ENCODE measurements at regions not wholly inside any gene's neighbourhood (a gene's known extent, or its start where the extent isn't known, plus 50 kb on each side); places are given as distances from the start of the nearest gene placed in this dataset.
"Not testable (repeated sequence)": the region's sequence is repeated elsewhere in the genome, so short reads cannot be mapped to it uniquely, and the experiment has no call there.

DNA sequence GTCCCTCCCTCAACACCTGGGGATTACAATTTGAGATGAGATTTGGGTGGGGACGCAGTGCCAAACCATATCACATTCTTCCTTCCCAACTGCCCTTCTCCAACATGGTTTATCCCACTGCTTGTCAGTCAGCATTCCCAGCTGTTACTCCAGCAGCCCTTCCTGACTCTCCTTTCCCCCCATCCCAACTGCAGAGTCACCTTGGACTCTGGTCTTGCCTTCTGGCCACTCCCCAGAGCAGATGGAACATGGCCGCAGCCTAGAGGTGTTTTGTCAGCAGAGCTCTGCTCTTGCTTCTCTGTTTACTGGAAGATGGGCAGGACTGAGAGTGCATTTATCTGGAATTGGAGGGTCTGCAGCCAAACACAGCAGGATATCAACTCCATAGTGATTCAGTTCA, 51.2 kb upstream of the MEX3C start:
- no peak for DNase-seq (ENCODE audit: low spot score)

DNA sequence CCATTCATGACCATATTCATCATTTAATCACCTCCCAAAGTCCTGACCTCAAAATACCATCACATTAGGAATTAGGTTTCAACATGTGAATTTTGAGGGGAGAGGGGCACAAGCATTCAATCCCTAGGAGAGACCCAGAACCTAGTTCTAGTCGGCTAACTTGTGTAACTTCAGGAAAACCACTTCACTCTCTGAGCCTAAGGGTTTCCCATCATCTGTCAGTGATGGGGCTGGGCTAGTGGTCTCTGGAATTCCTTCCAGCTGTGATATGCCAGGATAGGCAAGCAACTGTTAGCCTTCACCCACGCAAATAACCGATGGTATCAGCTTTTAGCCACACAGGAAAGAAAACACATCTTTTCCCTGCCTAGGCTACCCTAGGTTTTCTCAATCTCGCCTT, 52.5 kb upstream of the MEX3C start:
- no peak for DNase-seq (ENCODE audit: low spot score)

DNA sequence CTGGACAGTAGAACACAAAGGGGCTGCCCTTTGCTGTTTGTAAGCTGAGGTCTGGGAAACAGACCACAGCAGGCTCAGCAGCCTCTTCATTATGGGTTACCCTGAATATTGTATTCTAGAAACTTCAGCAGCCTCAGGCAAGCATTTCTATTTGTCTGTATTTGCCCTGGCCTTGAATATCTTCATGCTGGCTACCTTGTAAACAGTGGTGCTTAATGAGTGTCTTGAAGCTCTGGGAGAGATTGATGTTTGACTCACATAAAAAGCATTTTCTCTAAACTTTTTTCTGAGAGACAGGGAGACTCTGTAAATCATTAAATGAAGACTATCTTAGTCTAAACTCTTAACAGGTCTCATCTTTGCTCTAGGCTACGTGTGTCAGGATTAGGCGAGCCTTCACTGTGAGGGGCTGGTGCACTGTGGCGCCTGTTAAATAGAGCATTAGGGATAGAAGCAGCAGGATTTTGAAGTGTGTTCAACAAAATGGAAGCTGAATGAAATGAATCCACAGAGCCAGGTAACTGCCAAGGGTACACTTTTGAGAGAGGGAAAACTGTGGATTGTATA, 53.1 kb upstream of the MEX3C start:
- no peak for DNase-seq (ENCODE audit: low spot score)

- DNase-seq (ENCODE audit: low spot score): no peak
Measured at GRCh38 chr18:51251625-51252024, 54.1 kb upstream of the MEX3C start.

DNA sequence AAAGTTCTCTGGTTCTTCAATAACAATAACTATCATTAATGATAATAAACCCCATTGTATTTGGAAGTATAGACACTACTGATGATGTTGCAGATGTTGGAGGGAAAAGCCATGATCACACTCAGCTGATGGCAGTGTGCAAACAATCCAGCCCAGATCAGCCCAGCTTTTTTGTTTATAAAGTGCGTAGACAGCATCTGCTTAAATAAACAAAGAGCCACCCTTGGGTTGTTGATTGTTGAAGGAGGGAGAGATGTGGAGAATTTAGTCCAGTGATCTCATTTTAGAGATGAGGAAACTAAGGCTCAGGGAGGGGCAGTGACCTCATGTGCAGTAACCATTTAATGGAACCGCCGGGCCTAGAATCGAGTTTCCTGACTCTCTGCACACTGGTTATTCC, 56.0 kb upstream of the MEX3C start:
- DNase-seq (ENCODE audit: low spot score): no peak

DNA sequence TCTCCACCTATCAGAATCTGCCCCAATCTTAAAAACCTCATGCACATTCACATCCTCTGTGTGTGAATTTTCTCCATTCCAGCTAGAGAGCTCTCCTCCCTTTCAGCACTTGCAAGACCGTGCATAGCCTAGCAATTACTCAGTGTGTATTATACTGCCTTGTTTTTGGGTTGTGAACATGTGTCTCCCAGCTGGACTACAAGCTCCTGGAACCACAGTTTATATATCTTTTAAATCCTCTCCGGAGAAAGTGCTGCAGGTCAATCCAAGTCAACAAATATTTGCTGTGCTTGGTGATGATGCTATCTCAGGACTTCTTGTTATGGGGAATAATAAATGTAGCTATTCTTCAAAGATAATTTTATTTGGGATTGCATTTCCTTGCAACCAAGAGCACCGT, 58.2 kb upstream of the MEX3C start:
- DNase-seq (ENCODE audit: low spot score): no peak

- DNase-seq (ENCODE audit: low spot score): no peak
Measured at GRCh38 chr18:51257150-51257549, 59.7 kb upstream of the MEX3C start.

DNA sequence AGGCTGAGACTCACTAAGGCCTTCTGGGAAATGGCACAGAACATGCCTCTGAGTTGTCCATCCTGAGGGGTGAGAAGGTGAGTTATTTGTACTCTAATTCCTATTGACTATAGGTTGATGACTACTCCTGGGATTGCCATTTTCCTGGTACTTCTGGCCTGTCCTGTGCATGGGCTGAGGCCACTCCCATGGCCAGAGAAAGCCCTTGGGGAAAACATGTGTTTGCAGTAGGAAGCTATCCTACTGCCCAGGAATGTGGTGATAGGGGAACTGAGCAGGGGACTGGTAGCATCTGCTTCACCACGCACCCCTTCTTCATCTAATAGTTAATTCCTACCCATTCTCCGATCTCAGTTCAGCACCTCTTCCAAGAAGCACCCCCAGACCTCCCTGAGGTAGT, 62.6 kb upstream of the MEX3C start:
- no peak for DNase-seq (ENCODE audit: low spot score)

GRCh38 chr18:51266077-51266476, 68.6 kb upstream of the MEX3C start:
- not testable (repeated sequence) for DNase-seq (ENCODE audit: low spot score)

DNA sequence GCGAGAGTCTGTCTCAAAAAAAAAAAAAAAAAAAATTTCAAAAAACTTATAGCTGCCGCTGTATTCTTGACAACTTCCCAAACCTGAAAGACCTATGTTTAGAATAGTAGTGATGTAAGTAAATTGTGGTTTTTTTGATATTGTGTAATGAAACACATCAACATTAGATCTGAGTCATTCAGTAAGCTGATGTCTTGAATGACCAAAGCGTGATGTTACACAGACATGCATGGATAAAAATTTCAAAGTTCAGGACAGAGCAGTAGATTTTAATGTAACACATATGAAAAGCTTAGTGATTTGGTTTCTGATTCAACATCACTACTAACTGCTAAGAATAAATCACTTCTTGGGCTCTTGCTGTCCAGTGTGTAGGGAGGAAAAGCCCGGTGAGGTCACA, 69.3 kb upstream of the MEX3C start:
- DNase-seq (ENCODE audit: low spot score): no peak

- DNase-seq (ENCODE audit: low spot score): no peak
Measured at GRCh38 chr18:51273437-51273836, 76.0 kb upstream of the MEX3C start.

DNA sequence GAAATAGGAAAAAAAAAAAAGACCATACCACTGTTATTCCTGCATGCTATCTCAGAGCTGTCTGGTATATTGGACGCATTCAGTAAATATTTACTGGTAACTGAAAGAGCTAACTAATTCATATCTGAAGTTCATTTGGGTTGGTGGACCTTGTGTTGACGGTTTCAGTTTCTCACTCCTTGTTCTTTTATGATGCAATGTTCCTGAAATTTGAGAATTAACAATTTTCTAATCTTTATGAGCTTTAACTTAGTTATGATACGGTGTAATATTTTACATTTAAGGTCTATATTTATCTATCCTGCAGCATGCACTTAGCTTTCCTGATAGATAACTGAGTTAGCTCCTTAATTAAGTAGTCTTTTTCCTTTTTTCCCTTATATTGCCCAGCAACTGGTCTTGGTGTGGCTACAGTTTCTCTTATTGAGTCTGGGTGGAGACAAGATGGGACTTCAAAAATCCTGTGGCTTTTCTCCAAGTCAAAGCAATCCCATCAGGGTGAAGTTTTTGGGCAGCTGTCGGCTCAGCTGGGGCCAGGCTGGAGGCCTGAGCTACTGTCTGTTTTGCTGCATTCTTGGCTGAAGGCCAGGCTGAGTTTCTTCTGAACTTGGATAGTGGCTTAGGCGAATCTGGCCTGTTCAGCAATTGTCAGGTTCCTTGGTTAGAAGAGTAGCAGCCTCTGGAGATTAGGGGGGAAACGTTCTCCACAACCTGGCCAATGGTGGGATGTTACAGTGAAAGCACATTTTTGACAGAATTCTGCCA, 78.4 kb upstream of the MEX3C start:
- DNase-seq (ENCODE audit: low spot score): no peak

GRCh38 chr18:51278045-51278649, 80.7 kb upstream of the MEX3C start:
- DNase-seq (ENCODE audit: low spot score): peak; percentile 70

DNA sequence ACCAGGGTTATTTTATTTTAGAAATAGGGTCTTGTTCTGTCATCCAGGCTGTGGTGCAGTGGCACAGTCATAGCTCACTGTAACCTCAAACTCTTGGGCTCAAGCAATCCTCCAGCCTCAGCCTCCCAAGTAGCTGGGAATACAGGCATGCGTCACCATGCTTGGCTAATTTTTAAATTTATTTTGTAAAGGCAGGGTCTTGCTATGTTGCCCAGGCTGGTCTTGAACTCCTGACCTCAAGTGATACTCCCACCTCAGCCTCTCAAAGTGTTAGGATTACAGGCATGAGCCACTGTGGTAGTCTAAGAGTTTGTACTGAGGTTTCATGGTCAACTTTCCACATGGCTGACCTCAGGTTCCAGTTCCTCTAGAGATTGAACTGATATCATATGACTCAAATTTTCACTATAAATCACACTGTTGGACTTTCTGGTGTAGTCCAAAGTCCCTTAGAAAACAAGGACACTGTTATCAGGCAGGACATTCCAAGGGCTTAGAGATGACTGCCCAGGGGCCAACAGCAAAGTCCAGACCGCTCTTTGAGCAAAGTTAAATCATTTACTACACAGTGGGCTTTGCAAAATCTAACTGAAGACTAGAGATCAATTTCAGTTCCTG, 82.0 kb upstream of the MEX3C start:
- DNase-seq (ENCODE audit: low spot score): no peak

GRCh38 chr18:51287818-51288508, 90.5 kb upstream of the MEX3C start:
- DNase-seq (ENCODE audit: low spot score): no peak

DNA sequence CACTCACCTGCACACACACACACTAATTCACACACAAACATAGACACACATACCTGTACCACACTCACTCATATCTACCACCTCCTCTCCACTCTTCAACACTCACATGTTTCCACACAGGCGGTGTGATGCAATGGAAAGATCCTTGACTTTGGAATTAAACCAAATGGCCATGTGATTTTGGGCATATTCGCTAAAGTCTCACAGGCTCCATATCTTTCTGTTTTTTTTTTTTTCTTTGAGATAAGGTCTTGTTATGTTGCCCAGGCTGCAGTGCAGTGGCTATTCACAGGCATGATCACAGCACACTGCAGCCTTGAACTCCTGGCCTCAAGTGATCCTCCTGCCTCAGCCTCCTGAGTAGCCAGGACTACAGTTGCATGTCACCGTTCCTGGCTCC, 91.1 kb upstream of the MEX3C start:
- DNase-seq (ENCODE audit: low spot score): no peak

DNA sequence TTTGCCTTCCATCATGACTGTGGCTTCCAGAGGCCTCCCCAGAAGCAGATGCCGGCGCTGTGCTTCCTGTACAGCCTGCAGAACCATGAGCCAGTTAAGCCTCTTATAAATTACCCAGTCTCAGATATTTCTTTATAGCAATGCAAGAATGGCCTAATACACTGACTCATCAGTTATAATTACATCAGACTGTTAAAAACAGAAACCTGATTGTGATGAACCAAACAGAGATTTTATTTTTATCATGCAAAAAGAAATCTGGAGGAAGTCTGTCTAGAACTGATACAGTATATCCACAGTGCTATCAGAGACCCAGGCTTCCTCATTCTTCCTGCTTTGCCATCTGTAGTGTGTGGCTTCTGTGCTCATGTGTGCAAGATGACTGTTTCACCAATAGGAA, 93.4 kb upstream of the MEX3C start:
- DNase-seq (ENCODE audit: low spot score): no peak

DNA sequence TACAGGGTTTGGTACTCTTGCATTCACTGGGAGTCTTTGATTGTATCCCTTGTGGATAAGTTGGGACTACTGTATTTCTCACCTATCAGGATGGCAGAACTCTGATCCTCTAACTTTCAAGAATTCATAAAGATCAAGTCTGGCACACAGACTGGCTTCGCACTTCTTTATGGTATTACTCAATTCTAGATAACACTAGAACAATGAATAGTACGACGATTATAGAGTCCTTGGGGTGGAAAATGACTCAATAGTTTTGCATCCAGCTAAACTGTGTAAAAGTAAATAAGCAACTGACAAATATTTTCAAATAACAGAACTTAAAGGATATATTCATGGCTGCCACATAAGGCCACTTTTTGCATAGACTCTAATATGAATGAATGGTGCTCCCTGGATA, 103.4 kb upstream of the MEX3C start:
- no peak for DNase-seq (ENCODE audit: low spot score)

GRCh38 chr18:51301376-51301775, 103.9 kb upstream of the MEX3C start:
- DNase-seq (ENCODE audit: low spot score): no peak

DNA sequence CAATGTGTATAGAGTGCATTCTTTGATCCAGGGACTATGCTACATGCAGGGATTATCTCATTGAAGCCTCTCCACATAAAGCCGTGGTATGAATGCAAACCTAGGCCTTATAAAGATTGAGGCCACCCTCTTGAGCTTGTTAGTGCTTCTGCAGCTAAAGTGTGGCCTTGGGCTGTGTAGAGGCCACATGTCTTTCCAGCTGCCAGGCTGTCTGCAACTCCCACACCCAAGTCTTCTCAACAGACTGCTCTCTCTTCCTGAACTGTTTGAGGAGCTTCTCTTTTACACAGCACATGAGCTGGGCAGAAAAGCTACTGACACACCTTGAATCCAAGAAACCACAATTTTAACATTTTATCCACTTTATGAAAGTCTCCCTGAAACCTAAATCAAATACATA, 119.2 kb upstream of the MEX3C start:
- DNase-seq (ENCODE audit: low spot score): no peak

DNA sequence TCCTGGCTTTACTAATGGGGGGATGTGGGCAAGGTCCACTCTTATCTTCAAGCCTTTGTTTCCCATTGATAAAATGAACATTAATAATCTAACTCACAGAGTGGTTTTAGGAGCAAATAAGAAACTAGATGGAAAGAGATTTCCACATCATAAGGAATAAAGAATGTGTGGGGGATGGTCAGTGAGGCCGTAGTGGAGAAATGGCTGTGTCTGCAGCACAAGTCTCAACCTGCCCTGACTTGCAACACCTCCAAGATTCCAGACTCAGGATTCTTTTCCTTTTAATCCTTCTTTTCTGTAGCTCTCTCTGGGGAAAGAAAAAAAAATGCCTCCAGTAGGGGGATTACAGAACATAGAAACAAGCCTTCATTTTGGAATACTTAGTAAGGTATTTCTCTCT, 124.2 kb upstream of the MEX3C start:
- no peak for DNase-seq (ENCODE audit: low spot score)

DNA sequence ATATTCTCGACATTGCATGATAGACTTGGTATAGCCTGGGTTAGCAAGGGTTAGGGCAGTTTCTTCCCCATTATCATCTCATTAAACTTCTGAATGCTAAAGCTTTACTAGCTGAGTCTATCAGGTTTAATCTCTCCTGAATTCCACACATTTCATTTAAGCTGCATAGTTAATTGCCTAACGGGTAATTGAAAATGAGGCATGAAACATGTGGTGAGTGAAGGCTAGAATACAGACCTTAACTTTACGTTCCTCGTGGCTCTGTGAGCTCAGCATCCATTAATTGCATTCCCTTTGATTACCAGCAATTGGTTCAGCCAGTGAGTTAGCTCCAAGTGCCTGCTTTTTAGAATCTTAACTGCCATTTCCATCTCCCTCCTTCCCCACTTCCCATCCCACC, 126.5 kb upstream of the MEX3C start:
- DNase-seq (ENCODE audit: low spot score): no peak

GRCh38 chr18:51330148-51330547, 132.7 kb upstream of the MEX3C start:
- DNase-seq (ENCODE audit: low spot score): no peak
